Chondrocyte (in vitro differentiated cells): ENCODE measurements at regions not wholly inside any gene's neighbourhood (a gene's known extent, or its start where the extent isn't known, plus 50 kb on each side); places are given as distances from the start of the nearest gene placed in this dataset.

ENCODE experiments used
- DNase-seq: peaks from one replicate; pipeline ENCODE4 v3.0.0; 2021; ENCODE audit warnings: mixed read lengths, low spot score
- H3K27ac Mint-ChIP-seq: one replicate; pipeline ENCODE4 v1.8.0; 2021; ENCODE audit warnings: mild to moderate bottlenecking, moderate library complexity, mixed read lengths; ENCODE audit not compliant: unreplicated experiment
- H3K27me3 Mint-ChIP-seq: 2 replicates; pipeline ENCODE4 v1.8.0; 2021; ENCODE audit warnings: low read depth, mixed read lengths
- H3K36me3 Mint-ChIP-seq: 2 replicates; pipeline ENCODE4 v1.8.0; 2021; ENCODE audit warnings: low read depth, mixed read lengths
- H3K4me1 Mint-ChIP-seq: 2 replicates; pipeline ENCODE4 v1.8.0; 2021; ENCODE audit warnings: low read depth, mild to moderate bottlenecking, mixed read lengths
- H3K4me3 Mint-ChIP-seq: one replicate; pipeline ENCODE4 v1.8.0; 2021; ENCODE audit warnings: mild to moderate bottlenecking, moderate library complexity, mixed read lengths; ENCODE audit not compliant: unreplicated experiment
- H3K9me3 Mint-ChIP-seq: 2 replicates; pipeline ENCODE4 v1.8.0; 2021; ENCODE audit warnings: low read depth, mixed read lengths
- CTCF ChIP-seq: fragments of 200-600 bp; sonication (generic); IDR thresholded peaks from 2 replicates; pipeline ENCODE4 v1.5.0; 2021; ENCODE audit warnings: antibody characterized with exemption, mild to moderate bottlenecking, moderate library complexity

GRCh38 chr18:78527984-78528383 is 451.6 kb upstream of the SALL3 start:
- H3K36me3 Mint-ChIP-seq, result no peaks in the 10 kb centered on the region
- H3K27me3 Mint-ChIP-seq, result peaks cover 9% of the 10 kb centered on the region
- H3K9me3 Mint-ChIP-seq, result peaks cover 8% of the 10 kb centered on the region
- peaks cover 12% of the 10 kb centered on the region for H3K4me1 Mint-ChIP-seq
- no peak for DNase-seq
- H3K27ac Mint-ChIP-seq, result no peak overlapping the region
- no peak overlapping the region for H3K4me3 Mint-ChIP-seq
- TF ChIP-seq CTCF, result no peak

DNA sequence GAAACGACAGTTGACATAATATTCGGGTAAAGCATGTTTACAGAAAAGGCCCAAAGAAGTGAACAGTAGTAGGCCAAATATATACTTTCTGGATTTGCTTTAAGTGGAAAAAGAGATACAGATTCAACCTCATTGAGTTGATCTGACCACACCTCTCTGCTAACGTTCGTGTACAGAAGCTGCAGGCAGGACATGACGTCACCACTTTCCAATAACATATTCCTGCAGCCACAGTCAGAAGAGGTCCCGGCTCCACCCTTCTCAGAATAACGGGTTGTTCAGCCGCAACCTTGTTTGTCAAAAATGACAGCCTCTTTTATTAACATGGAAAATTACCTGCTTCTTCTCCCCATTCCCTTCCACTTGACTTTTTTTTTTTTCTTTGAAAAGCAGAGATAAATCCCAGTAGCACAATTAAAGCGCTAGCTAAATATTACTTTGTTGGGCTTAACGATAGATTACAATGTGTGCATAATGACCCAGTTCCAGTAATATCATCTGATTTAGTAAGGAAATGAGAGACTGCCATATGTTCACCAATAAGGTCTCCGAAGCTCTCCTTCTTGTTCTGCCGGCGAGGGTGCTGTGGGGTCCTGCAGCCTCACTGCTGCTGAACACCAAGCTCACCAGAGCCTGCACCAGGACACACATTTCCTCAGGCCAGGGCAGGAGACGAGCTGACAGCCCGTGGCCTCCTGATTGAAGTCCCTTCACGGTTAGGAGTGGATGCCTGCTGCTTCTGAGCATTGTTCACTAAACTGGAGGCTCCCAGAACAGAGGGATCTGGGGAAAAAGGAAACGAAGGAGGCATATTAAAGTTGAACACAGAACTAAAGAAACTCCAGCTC is 451.0 kb upstream of the SALL3 start:
- peaks cover 9% of the 10 kb centered on the region for H3K27me3 Mint-ChIP-seq
- no peak overlapping the region for H3K4me3 Mint-ChIP-seq
- no peaks in the 10 kb centered on the region for H3K36me3 Mint-ChIP-seq
- no peak for DNase-seq
- TF ChIP-seq CTCF, result no peak
- H3K4me1 Mint-ChIP-seq, result peaks cover 12% of the 10 kb centered on the region
- no peak overlapping the region for H3K27ac Mint-ChIP-seq
- peaks cover 5% of the 10 kb centered on the region for H3K9me3 Mint-ChIP-seq

GRCh38 chr18:78531637-78532036 is 448.0 kb upstream of the SALL3 start:
- H3K9me3 Mint-ChIP-seq, result no peaks in the 10 kb centered on the region
- no peak overlapping the region for H3K4me3 Mint-ChIP-seq
- no peaks in the 10 kb centered on the region for H3K36me3 Mint-ChIP-seq
- no peak for TF ChIP-seq CTCF
- no peak overlapping the region for H3K27ac Mint-ChIP-seq
- DNase-seq, result no peak
- H3K4me1 Mint-ChIP-seq, result peaks cover 6% of the 10 kb centered on the region
- peaks cover 9% of the 10 kb centered on the region for H3K27me3 Mint-ChIP-seq

DNA sequence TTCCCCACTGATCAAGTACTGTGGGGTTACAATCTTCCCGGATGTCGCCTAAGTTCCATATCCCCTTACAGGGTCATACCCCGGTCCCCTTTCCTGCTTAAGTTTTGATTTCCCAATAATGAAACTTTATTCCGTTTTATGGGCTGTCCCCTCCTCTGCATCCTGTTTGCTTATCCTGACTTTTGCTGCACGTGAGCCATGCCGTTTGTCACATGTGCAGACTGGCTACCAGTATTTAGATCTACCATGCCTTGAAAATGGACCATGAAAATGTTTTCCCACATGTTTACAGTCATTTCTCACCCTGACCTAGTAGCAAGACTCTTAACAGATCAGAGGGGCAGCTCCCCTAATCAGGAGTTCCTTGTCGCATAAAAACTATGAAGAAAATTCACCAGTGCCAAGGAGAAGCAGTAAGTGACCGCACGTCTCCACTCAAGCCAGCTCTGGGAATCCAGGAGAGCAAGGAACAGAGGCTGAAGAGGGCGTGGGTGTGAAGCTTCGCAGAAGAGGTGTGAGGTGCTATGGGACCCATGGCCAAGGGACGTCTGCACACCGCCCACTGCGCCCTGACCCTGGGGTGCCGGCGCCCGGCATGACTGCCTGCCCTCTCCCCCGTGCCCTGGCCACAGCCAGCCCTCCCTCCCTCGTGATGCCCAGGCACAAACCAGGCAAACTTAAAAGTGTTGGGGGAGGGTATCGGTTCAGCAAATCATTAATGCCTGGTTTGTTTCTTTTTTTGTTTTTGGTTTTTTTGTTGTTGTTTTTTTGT is 440.8 kb upstream of the SALL3 start:
- Mint-ChIP-seq H3K27ac (no peak overlapping the region), H3K9me3 (peaks cover 3% of the 10 kb centered on the region), H3K36me3 (no peaks in the 10 kb centered on the region), H3K27me3 (no peaks in the 10 kb centered on the region), H3K4me3 (no peak overlapping the region), H3K4me1 (peaks cover 8% of the 10 kb centered on the region)
- no peak for TF ChIP-seq CTCF
- no peak for DNase-seq

DNA sequence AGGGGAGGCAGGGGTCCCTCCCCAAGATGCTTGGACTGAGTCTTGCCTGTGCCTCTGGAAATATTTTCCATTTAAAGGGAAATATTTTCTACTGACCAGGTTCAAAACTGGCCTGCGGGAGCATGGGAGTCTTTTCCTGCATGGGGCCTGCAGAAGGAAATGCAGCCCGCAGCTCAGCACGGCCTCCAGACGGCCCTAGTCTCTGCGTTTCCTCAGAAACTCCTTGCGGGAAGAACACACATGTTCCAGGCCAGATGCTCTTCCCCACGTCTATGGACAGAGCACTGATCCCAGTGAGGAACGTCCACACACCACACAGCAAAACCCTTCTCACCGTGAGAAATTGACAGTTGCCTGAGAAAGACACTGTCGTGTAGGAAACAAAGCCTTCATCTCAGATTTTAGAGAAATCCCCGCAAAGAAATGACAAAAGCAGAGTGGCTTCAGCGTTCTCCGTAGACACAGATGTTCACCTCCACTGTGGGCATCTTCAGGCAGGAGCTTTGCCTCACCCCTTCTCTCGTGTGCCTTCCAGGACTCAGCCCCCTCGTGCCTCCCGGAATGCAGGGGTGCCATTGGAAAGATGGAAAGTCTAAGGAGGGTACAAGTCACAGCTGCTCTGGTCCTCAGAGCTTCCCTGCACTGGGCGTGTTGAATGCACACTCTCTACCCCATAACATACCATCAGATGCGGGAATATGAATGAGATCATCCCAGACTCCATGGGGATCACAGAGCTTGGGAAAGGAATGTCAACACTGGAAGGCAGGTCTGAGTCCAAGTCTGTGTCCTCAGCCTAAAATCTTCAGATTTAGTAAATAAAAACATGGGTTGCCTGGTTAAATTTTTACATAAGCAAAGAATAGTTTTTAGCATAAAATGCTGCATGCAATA is 438.7 kb upstream of the SALL3 start:
- Mint-ChIP-seq H3K36me3 (no peaks in the 10 kb centered on the region), H3K27me3 (no peaks in the 10 kb centered on the region), H3K27ac (no peak overlapping the region), H3K4me3 (no peak overlapping the region), H3K4me1 (peaks cover 8% of the 10 kb centered on the region), H3K9me3 (peaks cover 3% of the 10 kb centered on the region)
- TF ChIP-seq CTCF, result no peak
- DNase-seq, result no peak
